HG03175 (cell line): ENCODE measurements at regions not wholly inside any gene's neighbourhood (a gene's known extent, or its start where the extent isn't known, plus 50 kb on each side); places are given as distances from the start of the nearest gene placed in this dataset.

Experiments used
- ATAC-seq: cut with Tn5 transposase; IDR thresholded peaks from one replicate; pipeline ENCODE4 v1.9.1; 2021; ENCODE audit warnings: mild to moderate bottlenecking, moderate library complexity; ENCODE audit not compliant: unreplicated experiment

- no peak for ATAC-seq
Observed at GRCh38 chr13:39892721-39893685, 237.5 kb downstream of the COG6 start.

DNA sequence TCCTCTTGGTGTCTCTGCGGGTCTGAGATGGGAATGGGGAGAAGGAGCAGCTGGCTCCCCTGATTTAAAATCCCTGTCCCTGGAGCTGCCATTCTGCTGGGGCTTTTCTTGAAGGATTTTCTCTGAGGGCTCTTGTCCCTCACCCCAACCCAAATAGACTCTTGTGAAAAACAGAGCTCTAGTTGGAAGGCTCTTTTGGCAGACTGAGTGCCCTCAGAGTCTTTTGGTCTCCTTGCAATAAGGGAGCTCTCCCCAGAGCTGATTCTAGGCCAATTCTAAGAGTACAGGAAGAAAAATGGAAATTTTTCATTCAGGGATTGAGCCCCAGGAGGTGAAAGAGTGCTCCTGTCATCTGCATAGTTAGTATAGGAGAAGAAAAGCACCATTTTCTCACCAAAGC is 238.3 kb downstream of the COG6 start:
- ATAC-seq, result no peak

GRCh38 chr13:39894586-39894985 is 239.1 kb downstream of the COG6 start:
- ATAC-seq, result no peak

DNA sequence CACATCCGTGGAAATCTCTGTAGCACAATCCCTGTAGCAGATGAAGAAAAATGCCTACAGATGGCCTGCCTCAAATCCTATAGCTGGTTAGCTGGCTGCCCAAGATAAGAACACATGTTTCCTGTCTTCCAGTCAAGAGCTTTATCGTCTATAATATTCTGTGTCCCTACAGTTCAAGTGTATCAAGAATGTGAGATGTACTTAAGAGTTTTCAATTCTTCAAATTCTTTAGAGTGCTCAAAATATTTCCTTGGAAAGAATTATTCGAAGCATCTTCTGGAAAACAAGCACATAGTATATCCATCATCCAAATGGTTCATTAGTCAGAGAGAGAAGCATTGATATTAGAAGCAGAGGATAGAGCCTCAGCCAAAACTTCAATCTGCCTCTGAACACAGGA is 239.8 kb downstream of the COG6 start:
- ATAC-seq, result no peak

DNA sequence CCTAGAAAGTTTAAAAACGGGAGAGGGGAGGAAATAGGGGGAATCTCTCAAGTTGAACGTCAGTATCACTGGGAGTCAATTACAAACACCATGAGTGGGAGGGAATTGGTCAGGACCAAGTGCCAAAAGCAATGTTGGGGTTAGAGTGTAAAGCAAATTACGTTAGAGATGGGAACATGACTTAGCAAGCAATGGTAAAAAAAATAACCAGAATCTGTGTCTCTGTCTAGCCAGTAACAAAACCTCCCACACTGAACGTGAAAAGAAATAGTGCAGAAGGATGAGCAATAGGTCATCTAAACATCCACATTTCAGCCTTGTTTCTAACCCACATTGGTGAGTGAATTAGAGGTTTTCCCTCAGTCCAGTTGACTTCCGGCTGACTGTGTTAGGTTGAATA is 242.2 kb downstream of the COG6 start:
- no peak for ATAC-seq

GRCh38 chr13:39900106-39900750 is 244.8 kb downstream of the COG6 start:
- no peak for ATAC-seq

GRCh38 chr13:39904959-39905358 is 249.5 kb downstream of the COG6 start:
- ATAC-seq, result no peak

DNA sequence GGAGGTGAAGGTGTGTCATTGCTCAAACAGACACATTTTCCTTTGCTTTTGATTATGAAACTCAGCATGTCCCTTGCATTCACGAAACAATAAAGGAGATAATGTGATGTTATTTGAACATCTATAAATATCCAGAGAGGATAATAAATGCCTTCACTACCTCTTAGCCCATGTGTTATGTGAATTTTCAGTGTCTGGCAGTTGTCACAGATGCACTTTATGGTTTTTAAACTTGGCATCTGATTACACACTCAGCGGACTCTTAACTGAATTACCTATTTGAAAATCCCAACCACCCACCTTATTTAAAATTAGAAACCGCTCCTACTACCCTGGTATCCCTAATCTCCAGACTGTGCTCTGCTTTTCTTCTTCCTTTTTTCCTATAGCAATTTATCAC is 254.2 kb downstream of the COG6 start:
- ATAC-seq, result no peak

- no peak for ATAC-seq
Observed at GRCh38 chr13:39910041-39910440, 254.6 kb downstream of the COG6 start.

- ATAC-seq, result no peak
Observed at GRCh38 chr13:39910833-39911232, 255.4 kb downstream of the COG6 start.

DNA sequence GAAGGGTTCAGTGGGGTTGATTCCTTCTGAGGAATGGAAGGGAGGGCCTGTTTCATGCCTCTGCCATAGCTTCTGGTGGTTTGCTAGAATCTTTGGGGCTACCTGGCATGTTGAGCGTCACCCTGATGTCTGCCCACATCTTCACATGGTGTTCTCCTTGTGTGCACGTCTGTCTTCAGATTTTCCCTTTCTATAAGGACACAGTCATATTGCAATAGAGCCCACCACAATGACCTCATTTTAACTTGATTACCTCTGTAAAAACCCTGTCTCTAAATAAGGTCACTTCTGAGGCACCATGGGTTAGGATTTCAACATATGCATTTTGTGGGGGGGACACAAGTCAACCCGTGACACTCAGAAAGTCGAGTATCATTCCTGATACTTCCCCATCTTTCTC is 257.9 kb downstream of the COG6 start:
- ATAC-seq, result no peak

GRCh38 chr13:39913928-39914327 is 258.5 kb downstream of the COG6 start:
- no peak for ATAC-seq

- ATAC-seq, result no peak
Observed at GRCh38 chr13:39915418-39915817, 260.0 kb downstream of the COG6 start.

- ATAC-seq, result no peak
Observed at GRCh38 chr13:39916330-39916729, 260.9 kb downstream of the COG6 start.

DNA sequence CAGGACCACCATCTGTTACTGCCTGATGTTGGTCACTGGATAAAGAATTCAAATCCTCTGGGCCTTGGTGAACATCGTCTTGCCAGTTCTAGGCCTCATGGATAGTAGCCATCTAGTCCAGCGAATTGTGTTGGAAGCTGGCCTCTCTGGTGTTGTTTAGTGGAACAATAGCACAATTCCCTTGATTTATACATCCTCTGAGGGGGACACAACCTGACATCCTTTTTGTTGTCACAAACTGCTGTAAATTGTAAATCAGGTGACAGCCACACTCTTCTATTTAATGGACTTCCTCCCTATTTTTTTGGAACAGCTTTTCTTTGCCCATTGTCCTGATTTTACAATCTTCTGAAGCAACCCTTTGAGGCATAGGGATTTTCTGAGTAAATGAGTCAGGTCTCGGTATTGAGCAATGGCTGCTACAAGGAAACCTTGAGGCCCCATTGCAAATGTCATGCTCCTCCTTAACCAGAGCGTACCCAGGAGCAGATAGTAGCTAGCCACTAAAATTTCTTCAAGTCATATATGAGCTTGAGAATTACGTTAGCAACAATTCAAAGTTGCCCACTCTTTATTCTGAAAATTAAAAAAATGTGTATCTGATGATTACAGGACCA is 263.3 kb downstream of the COG6 start:
- no peak for ATAC-seq

DNA sequence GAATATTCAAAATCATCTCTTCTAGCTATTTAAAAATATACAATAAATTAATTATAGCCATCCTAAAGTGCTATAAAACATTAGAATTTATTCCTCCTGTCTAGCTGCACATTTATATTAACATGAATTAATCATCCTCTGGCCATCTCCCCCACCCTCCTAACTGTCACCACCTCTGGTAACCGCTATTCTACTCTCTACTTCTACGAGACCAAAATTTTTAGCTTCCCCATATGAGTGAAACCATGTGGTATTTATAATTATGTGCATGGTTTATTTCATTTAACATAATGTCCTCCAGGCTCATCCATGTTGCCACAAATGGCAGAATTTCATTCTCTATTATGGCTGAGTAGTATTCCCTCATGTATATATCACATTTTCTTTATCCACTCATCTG is 265.2 kb downstream of the COG6 start:
- ATAC-seq, result no peak

DNA sequence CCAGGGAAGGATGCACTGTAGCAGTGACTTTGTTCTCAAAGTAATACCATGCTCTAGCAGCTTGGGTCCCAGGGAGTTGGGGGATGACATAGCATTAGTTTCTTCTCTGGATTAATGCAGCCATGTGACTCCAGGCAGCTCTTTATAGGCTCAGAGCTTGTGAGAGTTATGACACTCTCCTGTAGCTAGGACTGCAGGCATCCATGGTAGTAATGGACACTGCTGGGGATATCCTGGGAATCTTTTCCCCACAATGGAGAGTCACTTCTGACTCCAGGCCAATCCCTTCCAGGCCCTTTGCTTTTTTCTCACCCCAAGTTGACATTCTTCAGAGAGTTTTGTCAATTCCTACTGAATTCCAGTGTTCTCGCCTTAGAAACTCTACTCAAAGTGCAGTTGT is 270.9 kb downstream of the COG6 start:
- no peak for ATAC-seq

DNA sequence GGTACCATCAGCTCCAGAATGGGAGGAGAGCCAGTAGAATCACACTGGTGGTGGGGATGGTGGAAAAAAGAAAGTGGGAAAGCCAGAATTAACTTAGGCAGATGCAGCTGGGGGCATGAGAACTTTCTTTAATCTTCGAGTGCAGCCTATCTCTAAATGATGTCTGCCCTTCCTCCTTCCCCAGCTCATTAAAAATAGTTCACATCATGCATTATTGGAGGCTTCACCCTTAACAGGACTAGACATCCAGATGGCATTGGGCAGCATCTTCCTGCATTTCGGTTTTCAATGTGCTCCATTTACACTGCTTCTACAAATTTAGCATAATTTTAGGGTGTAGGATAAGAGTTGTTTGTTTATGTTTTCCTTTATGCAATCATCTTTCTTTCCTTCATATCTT is 272.8 kb downstream of the COG6 start:
- ATAC-seq, result no peak

DNA sequence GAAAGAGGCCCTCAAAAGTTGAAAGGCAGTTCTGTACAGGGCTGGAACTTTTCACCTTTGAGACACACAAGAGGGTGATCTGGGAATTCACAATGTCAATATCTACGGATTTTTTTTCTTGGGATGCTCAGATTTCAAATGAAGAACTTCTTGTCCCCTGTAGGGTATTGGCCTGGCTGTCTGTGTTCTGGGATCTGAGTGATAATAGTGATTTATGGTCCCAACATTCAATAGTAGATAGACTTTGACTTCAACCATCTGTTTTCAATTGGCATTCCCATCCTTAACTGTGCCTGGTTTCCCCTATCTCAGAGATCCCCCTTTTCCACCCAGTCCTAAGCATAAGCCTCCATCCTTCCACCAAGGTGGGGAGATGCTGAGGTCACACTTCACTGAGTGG is 274.1 kb downstream of the COG6 start:
- ATAC-seq, result no peak

- no peak for ATAC-seq
Observed at GRCh38 chr13:39930060-39930459, 274.6 kb downstream of the COG6 start.

DNA sequence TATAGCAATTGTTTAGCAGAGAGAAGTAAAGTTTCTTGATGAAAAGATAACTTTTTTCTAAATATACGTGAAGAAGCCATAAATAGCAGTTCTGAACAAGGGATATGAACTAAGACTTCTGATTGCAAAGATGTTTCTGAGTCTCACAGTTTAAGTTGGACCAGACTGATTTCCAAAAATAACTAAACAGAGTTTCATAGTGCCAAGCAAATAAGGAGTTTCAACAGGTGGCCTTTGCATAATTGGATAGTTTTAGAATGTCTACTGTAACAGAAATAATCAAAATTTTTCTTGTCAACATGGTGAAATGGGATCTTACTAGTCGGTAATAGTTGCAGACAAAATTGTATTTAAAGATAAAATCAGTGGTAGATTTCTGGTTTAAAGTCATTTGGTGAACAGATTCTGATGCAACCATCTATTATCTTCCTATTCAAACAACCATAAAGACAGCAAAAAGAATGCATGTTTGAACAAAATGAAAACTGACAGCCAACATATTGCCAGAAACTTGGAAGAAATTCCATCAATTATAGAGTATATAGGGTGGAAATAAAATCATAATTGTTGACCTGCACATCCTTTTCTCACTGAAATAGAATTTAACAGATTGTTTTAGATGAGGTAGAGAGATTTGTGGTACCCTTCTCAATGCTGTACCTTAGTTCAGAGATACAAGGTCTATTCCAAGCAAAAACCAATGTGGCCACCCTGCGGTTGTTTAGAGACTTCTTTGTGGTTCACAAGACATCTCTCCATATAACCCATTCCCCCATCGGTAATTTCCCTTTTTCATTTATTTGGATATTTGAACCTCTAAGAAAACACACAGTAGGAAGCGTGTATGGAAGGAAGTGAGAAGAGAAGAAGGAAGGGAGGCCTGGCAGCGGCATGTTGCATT is 275.3 kb downstream of the COG6 start:
- no peak for ATAC-seq
